ENCODE measurements at regions not wholly inside any gene's neighbourhood (a gene's known extent, or its start where the extent isn't known, plus 50 kb on each side); places are given as distances from the start of the nearest gene placed in this dataset.
"Not testable (repeated sequence)": the region's sequence is repeated elsewhere in the genome, so short reads cannot be mapped to it uniquely, and the experiment has no call there.

- H3K36me3 ChIP-seq (ENCODE audit: insufficient read depth, low read length): no peaks in the 10 kb centered on the region
- H3K27ac ChIP-seq (ENCODE audit: low read depth, low read length): no peak overlapping the region
- no peaks in the 10 kb centered on the region for H3K27me3 ChIP-seq (ENCODE audit: insufficient read depth, low read length)
- no peaks in the 10 kb centered on the region for H3K4me1 ChIP-seq (ENCODE audit: control insufficient read depth, insufficient read depth, low read length, unreplicated experiment)
- H2AFZ ChIP-seq (ENCODE audit: low read length, unreplicated experiment): no peak overlapping the region
- H3K4me3 ChIP-seq (ENCODE audit: low read depth, low read length): no peak overlapping the region
- no peaks in the 10 kb centered on the region for H3K79me2 ChIP-seq (ENCODE audit: control insufficient read depth, insufficient read depth, low read length, unreplicated experiment)
Measured at GRCh38 chr1:104018922-104019674, 269.4 kb downstream of the AMY1C start.

- H3K4me3 ChIP-seq (ENCODE audit: low read depth, low read length): no peak overlapping the region
- no peak overlapping the region for H3K27ac ChIP-seq (ENCODE audit: low read depth, low read length)
- no peaks in the 10 kb centered on the region for H3K27me3 ChIP-seq (ENCODE audit: insufficient read depth, low read length)
- no peaks in the 10 kb centered on the region for H3K79me2 ChIP-seq (ENCODE audit: control insufficient read depth, insufficient read depth, low read length, unreplicated experiment)
- H3K36me3 ChIP-seq (ENCODE audit: insufficient read depth, low read length): no peaks in the 10 kb centered on the region
- H2AFZ ChIP-seq (ENCODE audit: low read length, unreplicated experiment): no peak overlapping the region
- no peaks in the 10 kb centered on the region for H3K4me1 ChIP-seq (ENCODE audit: control insufficient read depth, insufficient read depth, low read length, unreplicated experiment)
Measured at GRCh38 chr1:104019675-104020049, 270.0 kb downstream of the AMY1C start.

- no peaks in the 10 kb centered on the region for H3K79me2 ChIP-seq (ENCODE audit: control insufficient read depth, insufficient read depth, low read length, unreplicated experiment)
- no peaks in the 10 kb centered on the region for H3K27me3 ChIP-seq (ENCODE audit: insufficient read depth, low read length)
- H3K4me3 ChIP-seq (ENCODE audit: low read depth, low read length): no peak overlapping the region
- no peak overlapping the region for H2AFZ ChIP-seq (ENCODE audit: low read length, unreplicated experiment)
- no peaks in the 10 kb centered on the region for H3K4me1 ChIP-seq (ENCODE audit: control insufficient read depth, insufficient read depth, low read length, unreplicated experiment)
- H3K27ac ChIP-seq (ENCODE audit: low read depth, low read length): no peak overlapping the region
- no peaks in the 10 kb centered on the region for H3K36me3 ChIP-seq (ENCODE audit: insufficient read depth, low read length)
Measured at GRCh38 chr1:104028416-104029035, 278.8 kb downstream of the AMY1C start.

- no peaks in the 10 kb centered on the region for H3K79me2 ChIP-seq (ENCODE audit: control insufficient read depth, insufficient read depth, low read length, unreplicated experiment)
- H3K27ac ChIP-seq (ENCODE audit: low read depth, low read length): no peak overlapping the region
- H3K27me3 ChIP-seq (ENCODE audit: insufficient read depth, low read length): no peaks in the 10 kb centered on the region
- H2AFZ ChIP-seq (ENCODE audit: low read length, unreplicated experiment): no peak overlapping the region
- H3K4me3 ChIP-seq (ENCODE audit: low read depth, low read length): no peak overlapping the region
- no peaks in the 10 kb centered on the region for H3K36me3 ChIP-seq (ENCODE audit: insufficient read depth, low read length)
- no peaks in the 10 kb centered on the region for H3K4me1 ChIP-seq (ENCODE audit: control insufficient read depth, insufficient read depth, low read length, unreplicated experiment)
Measured at GRCh38 chr1:104029456-104029970, 279.8 kb downstream of the AMY1C start.

- H2AFZ ChIP-seq (ENCODE audit: low read length, unreplicated experiment): no peak overlapping the region
- H3K4me3 ChIP-seq (ENCODE audit: low read depth, low read length): no peak overlapping the region
- H3K79me2 ChIP-seq (ENCODE audit: control insufficient read depth, insufficient read depth, low read length, unreplicated experiment): no peaks in the 10 kb centered on the region
- no peaks in the 10 kb centered on the region for H3K4me1 ChIP-seq (ENCODE audit: control insufficient read depth, insufficient read depth, low read length, unreplicated experiment)
- H3K27me3 ChIP-seq (ENCODE audit: insufficient read depth, low read length): no peaks in the 10 kb centered on the region
- no peaks in the 10 kb centered on the region for H3K36me3 ChIP-seq (ENCODE audit: insufficient read depth, low read length)
- H3K27ac ChIP-seq (ENCODE audit: low read depth, low read length): no peak overlapping the region
Measured at GRCh38 chr1:104056786-104057185, 307.1 kb downstream of the AMY1C start.

GRCh38 chr1:104057219-104057898 lies 307.7 kb downstream of the AMY1C start:
- H3K36me3 ChIP-seq (ENCODE audit: insufficient read depth, low read length); H3K4me3 ChIP-seq (ENCODE audit: low read depth, low read length); H2AFZ ChIP-seq (ENCODE audit: low read length, unreplicated experiment); H3K4me1 ChIP-seq (ENCODE audit: control insufficient read depth, insufficient read depth, low read length, unreplicated experiment); H3K79me2 ChIP-seq (ENCODE audit: control insufficient read depth, insufficient read depth, low read length, unreplicated experiment); H3K27me3 ChIP-seq (ENCODE audit: insufficient read depth, low read length); H3K27ac ChIP-seq (ENCODE audit: low read depth, low read length): not testable (repeated sequence)

- H3K27me3 ChIP-seq (ENCODE audit: insufficient read depth, low read length); H2AFZ ChIP-seq (ENCODE audit: low read length, unreplicated experiment); H3K27ac ChIP-seq (ENCODE audit: low read depth, low read length); H3K4me3 ChIP-seq (ENCODE audit: low read depth, low read length); H3K79me2 ChIP-seq (ENCODE audit: control insufficient read depth, insufficient read depth, low read length, unreplicated experiment); H3K36me3 ChIP-seq (ENCODE audit: insufficient read depth, low read length); H3K4me1 ChIP-seq (ENCODE audit: control insufficient read depth, insufficient read depth, low read length, unreplicated experiment): not testable (repeated sequence)
Measured at GRCh38 chr1:104061637-104062036, 311.9 kb downstream of the AMY1C start.

GRCh38 chr1:104064399-104064798 lies 314.7 kb downstream of the AMY1C start:
- Histone ChIP-seq H3K27me3 (ENCODE audit: insufficient read depth, low read length) (no peaks in the 10 kb centered on the region), H3K79me2 (ENCODE audit: control insufficient read depth, insufficient read depth, low read length, unreplicated experiment) (no peaks in the 10 kb centered on the region), H3K27ac (ENCODE audit: low read depth, low read length) (no peak overlapping the region), H2AFZ (ENCODE audit: low read length, unreplicated experiment) (no peak overlapping the region), H3K4me3 (ENCODE audit: low read depth, low read length) (no peak overlapping the region), H3K4me1 (ENCODE audit: control insufficient read depth, insufficient read depth, low read length, unreplicated experiment) (no peaks in the 10 kb centered on the region), H3K36me3 (ENCODE audit: insufficient read depth, low read length) (no peaks in the 10 kb centered on the region)

- H3K36me3 ChIP-seq (ENCODE audit: insufficient read depth, low read length): no peaks in the 10 kb centered on the region
- H2AFZ ChIP-seq (ENCODE audit: low read length, unreplicated experiment): no peak overlapping the region
- no peak overlapping the region for H3K27ac ChIP-seq (ENCODE audit: low read depth, low read length)
- H3K4me1 ChIP-seq (ENCODE audit: control insufficient read depth, insufficient read depth, low read length, unreplicated experiment): no peaks in the 10 kb centered on the region
- no peaks in the 10 kb centered on the region for H3K79me2 ChIP-seq (ENCODE audit: control insufficient read depth, insufficient read depth, low read length, unreplicated experiment)
- no peak overlapping the region for H3K4me3 ChIP-seq (ENCODE audit: low read depth, low read length)
- no peaks in the 10 kb centered on the region for H3K27me3 ChIP-seq (ENCODE audit: insufficient read depth, low read length)
Measured at GRCh38 chr1:104072915-104073371, 323.2 kb downstream of the AMY1C start.

- Histone ChIP-seq H3K4me3 (ENCODE audit: low read depth, low read length) (no peak overlapping the region), H3K27ac (ENCODE audit: low read depth, low read length) (no peak overlapping the region), H3K27me3 (ENCODE audit: insufficient read depth, low read length) (no peaks in the 10 kb centered on the region), H3K79me2 (ENCODE audit: control insufficient read depth, insufficient read depth, low read length, unreplicated experiment) (no peaks in the 10 kb centered on the region), H3K36me3 (ENCODE audit: insufficient read depth, low read length) (no peaks in the 10 kb centered on the region), H2AFZ (ENCODE audit: low read length, unreplicated experiment) (no peak overlapping the region), H3K4me1 (ENCODE audit: control insufficient read depth, insufficient read depth, low read length, unreplicated experiment) (no peaks in the 10 kb centered on the region)
Measured at GRCh38 chr1:104073463-104073902, 323.8 kb downstream of the AMY1C start.

All from ACC112 (cell line).